ENCODE measurements at regions not wholly inside any gene's neighbourhood (a gene's known extent, or its start where the extent isn't known, plus 50 kb on each side); places are given as distances from the start of the nearest gene placed in this dataset.

DNA sequence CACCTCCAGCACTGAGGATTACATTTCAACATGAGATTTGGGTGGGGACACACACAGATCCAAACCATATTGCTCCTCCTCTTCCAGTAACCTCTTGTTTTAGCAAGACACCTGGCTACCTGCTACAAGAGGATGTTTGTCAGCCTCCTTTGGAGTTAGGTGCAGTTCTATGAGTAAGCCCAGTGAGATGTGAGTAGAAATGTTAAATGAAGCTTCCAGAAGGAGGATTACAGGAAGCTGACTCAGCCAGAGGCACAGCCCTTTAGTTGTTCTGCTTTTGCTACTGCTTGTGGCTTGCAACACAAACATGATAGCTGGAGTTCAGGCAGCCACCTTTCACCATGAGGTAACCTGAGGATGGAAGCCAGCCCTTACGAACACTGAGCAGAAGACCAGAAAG is 382.7 kb upstream of the RNF32 start:
- H4K8ac ChIP-seq (ENCODE audit: low read depth in 2 of 2, low read length in 2 of 2), result no peak overlapping the region
- H3K4me3 ChIP-seq (ENCODE audit: insufficient read depth, low read depth, low read length), result no peak overlapping the region
- no peak overlapping the region for H3K56ac ChIP-seq (ENCODE audit: extremely low read depth, insufficient read depth, low read length)
- ChIA-PET CTCF (no interaction called here), POLR2A (ENCODE audit: unreplicated experiment) (no interaction called here)
- no peaks in the 10 kb centered on the region for H4K20me1 ChIP-seq (ENCODE audit: insufficient read depth, low read length)
- H4K5ac ChIP-seq (ENCODE audit: low read depth, low read length), result no peak overlapping the region
- H2AK9ac ChIP-seq (replicated peaks; ENCODE audit: low read depth, low read length, poor library complexity), result no peak overlapping the region
- in situ Hi-C loops (cut with MboI; ENCODE audit: low sequenced_read_pairs), result no loop called here
- no TSS peak for BruUV-seq (replicated peaks)
- H2AK5ac ChIP-seq (ENCODE audit: low read depth, low read length), result no peak overlapping the region
- H2BK15ac ChIP-seq (ENCODE audit: low read depth, low read length), result no peak overlapping the region
- H3K18ac ChIP-seq (ENCODE audit: low read depth, low read length), result no peak overlapping the region
- H3K27me3 ChIP-seq (ENCODE audit: control insufficient read depth, insufficient read depth, low read length), result no peaks in the 10 kb centered on the region
- H3K14ac ChIP-seq (replicated peaks; ENCODE audit: low read depth, low read length), result no peak overlapping the region
- no peaks in the 10 kb centered on the region for H3K79me1 ChIP-seq (ENCODE audit: low read depth in 1 of 2, low read length in 2 of 2)
- no peak overlapping the region for H4K91ac ChIP-seq (ENCODE audit: insufficient read depth, low read depth, low read length)
- no peak overlapping the region for H2BK5ac ChIP-seq (ENCODE audit: low read depth, low read length, poor library complexity, severe bottlenecking)
- TF ChIP-seq BHLHE40 (IDR thresholded peaks at IDR 0.05; ENCODE audit: low read depth, low read length), result no peak
- TF ChIP-seq MAZ (IDR thresholded peaks at IDR 0.05; ENCODE audit: borderline replicate concordance, low read depth, low read length), result no peak
- TF ChIP-seq RCOR1 (IDR thresholded peaks at IDR 0.05; ENCODE audit: insufficient replicate concordance, low read length), result no peak
- no peak for TF ChIP-seq RAD21 (IDR thresholded peaks at IDR 0.05; ENCODE audit: low read length)
- TF ChIP-seq CHD1 (IDR thresholded peaks at IDR 0.05; ENCODE audit: low read depth, low read length), result no peak
- TF ChIP-seq, protein P1, sequence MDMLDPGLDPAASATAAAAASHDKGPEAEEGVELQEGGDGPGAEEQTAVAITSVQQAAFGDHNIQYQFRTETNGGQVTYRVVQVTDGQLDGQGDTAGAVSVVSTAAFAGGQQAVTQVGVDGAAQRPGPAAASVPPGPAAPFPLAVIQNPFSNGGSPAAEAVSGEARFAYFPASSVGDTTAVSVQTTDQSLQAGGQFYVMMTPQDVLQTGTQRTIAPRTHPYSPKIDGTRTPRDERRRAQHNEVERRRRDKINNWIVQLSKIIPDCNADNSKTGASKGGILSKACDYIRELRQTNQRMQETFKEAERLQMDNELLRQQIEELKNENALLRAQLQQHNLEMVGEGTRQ (IDR thresholded peaks at IDR 0.05; ENCODE audit: low read depth, low read length), result no peak
- TF ChIP-seq NFE2L2 (IDR thresholded peaks at IDR 0.05; ENCODE audit: low read depth, low read length), result no peak
- TF ChIP-seq, protein P2, sequence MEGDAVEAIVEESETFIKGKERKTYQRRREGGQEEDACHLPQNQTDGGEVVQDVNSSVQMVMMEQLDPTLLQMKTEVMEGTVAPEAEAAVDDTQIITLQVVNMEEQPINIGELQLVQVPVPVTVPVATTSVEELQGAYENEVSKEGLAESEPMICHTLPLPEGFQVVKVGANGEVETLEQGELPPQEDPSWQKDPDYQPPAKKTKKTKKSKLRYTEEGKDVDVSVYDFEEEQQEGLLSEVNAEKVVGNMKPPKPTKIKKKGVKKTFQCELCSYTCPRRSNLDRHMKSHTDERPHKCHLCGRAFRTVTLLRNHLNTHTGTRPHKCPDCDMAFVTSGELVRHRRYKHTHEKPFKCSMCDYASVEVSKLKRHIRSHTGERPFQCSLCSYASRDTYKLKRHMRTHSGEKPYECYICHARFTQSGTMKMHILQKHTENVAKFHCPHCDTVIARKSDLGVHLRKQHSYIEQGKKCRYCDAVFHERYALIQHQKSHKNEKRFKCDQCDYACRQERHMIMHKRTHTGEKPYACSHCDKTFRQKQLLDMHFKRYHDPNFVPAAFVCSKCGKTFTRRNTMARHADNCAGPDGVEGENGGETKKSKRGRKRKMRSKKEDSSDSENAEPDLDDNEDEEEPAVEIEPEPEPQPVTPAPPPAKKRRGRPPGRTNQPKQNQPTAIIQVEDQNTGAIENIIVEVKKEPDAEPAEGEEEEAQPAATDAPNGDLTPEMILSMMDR (conservative IDR thresholded peaks at IDR 0.05; ENCODE audit: low read depth, low read length), result no peak
- no peak for TF ChIP-seq MXI1 (IDR thresholded peaks at IDR 0.05; ENCODE audit: borderline replicate concordance, low read depth, low read length)
- TF ChIP-seq ELK1 (IDR thresholded peaks at IDR 0.05; ENCODE audit: borderline replicate concordance, low read depth, low read length), result no peak
- TF ChIP-seq SMC3 (IDR thresholded peaks at IDR 0.05; ENCODE audit: low read depth, low read length), result no peak
- TF ChIP-seq MAFK (IDR thresholded peaks at IDR 0.05; ENCODE audit: low read depth, low read length), result no peak
- TF ChIP-seq FOS (IDR thresholded peaks at IDR 0.05; ENCODE audit: low read depth, low read length), result no peak
- TF ChIP-seq CEBPB (IDR thresholded peaks at IDR 0.05; ENCODE audit: low read depth, low read length), result no peak
- TF ChIP-seq RFX5 (IDR thresholded peaks at IDR 0.05; ENCODE audit: low read depth, low read length), result no peak
- no peak for TF ChIP-seq POLR2A (IDR thresholded peaks at IDR 0.05; ENCODE audit: low read depth, low read length)
- H3K27ac ChIP-seq (ENCODE audit: insufficient read depth, low read length), result no peak overlapping the region
- no peaks in the 10 kb centered on the region for H3K9me1 ChIP-seq (ENCODE audit: insufficient read depth, low read length)
- H3K4me2 ChIP-seq (ENCODE audit: low read depth, low read length), result no peak overlapping the region
- H3K36me3 ChIP-seq (ENCODE audit: control insufficient read depth, insufficient read depth, low read length), result no peaks in the 10 kb centered on the region
- H2BK20ac ChIP-seq (ENCODE audit: low read depth, low read length), result no peak overlapping the region
- dilution Hi-C loops (cut with HindIII; ENCODE audit: low sequenced_read_pairs, unreplicated experiment), result no loop called here
- peaks cover 18% of the 10 kb centered on the region for H3K9me3 ChIP-seq (ENCODE audit: control insufficient read depth, insufficient read depth, low read length)
- no CpG with 5 or more reads among the region's 1 CpG for WGBS, 2 experiments (ENCODE audit: extremely low coverage in 2 of 2, insufficient read length in 1 of 2)
- ATAC-seq (ENCODE audit: low read depth) (no peak), DNase-seq (no peak)
- no peak overlapping the region for H3K9ac ChIP-seq (ENCODE audit: low read depth, low read length)
- H3K4me1 ChIP-seq (ENCODE audit: control insufficient read depth, insufficient read depth, low read length), result no peaks in the 10 kb centered on the region
- H2BK120ac ChIP-seq (ENCODE audit: low read depth, low read length), result no peak overlapping the region
- no peak overlapping the region for H3K4ac ChIP-seq (ENCODE audit: low read depth, low read length)
- intact Hi-C loops (cut with micrococcal nuclease), result no loop called here
- H3K23ac ChIP-seq (ENCODE audit: low read depth, low read length), result no peak overlapping the region
- no peak overlapping the region for H2AFZ ChIP-seq (replicated peaks; ENCODE audit: low read length, poor library complexity)
